Right ventricle myocardium superior (tissue), 1 donor: ENCODE measurements at regions not wholly inside any gene's neighbourhood (a gene's known extent, or its start where the extent isn't known, plus 50 kb on each side); places are given as distances from the start of the nearest gene placed in this dataset.
A peak's percentile ranks its signal among the peaks of the same experiment; 100 is the strongest.
"Not testable (repeated sequence)": the region's sequence is repeated elsewhere in the genome, so short reads cannot be mapped to it uniquely, and the experiment has no call there.

Experiments used
- ATAC-seq: fragments of 200-7000 bp; cut with Tn5 transposase; one replicate; pipeline ENCODE4 v1.9.1; 2020; ENCODE audit warnings: mild to moderate bottlenecking; ENCODE audit not compliant: poor library complexity
- DNase-seq: peaks from one replicate; pipeline ENCODE4 v3.0.0-alpha.2; 2020
- intact Hi-C: fragments of 100-400 bp; cut with DNase I; formaldehyde crosslinking; loops from one replicate; pipeline ENCODE4 v1.11.2; 2022
- donor health status: DM: no; HTN: yes; CAD: no; lungs with severe emphysema.

- ATAC-seq: peak; percentile 28
- intact Hi-C loops: no loop called here
- no peak for DNase-seq
These were observed 50.2 kb upstream of the SLC35C1 start for GRCh38 chr11:45754741-45755140.

GRCh38 chr11:45754261-45754709, 50.7 kb upstream of the SLC35C1 start:
- intact Hi-C loops: no loop called here
- ATAC-seq (peak; percentile 93), DNase-seq (peak; percentile 79)

GRCh38 chr11:45752106-45752505, 52.8 kb upstream of the SLC35C1 start:
- intact Hi-C loops: no loop called here

GRCh38 chr11:45751430-45751829, 53.5 kb upstream of the SLC35C1 start:
- DNase-seq: no peak
- intact Hi-C loops: no loop called here
- no peak for ATAC-seq

More at GRCh38 chr11:45752106-45752505, 52.8 kb upstream of the SLC35C1 start:
- ATAC-seq (no peak), DNase-seq (no peak)

GRCh38 chr11:45750439-45750838, 54.5 kb upstream of the SLC35C1 start:
- ATAC-seq: no peak
- no peak for DNase-seq
- intact Hi-C loops: no loop called here

GRCh38 chr11:45748801-45749200, 56.1 kb upstream of the SLC35C1 start:
- ATAC-seq (no peak), DNase-seq (no peak)
- intact Hi-C loops: no loop called here

GRCh38 chr11:45745065-45745811, 59.7 kb upstream of the SLC35C1 start:
- intact Hi-C loops: no loop called here
- ATAC-seq (peak; percentile 80), DNase-seq (peak; percentile 80)

GRCh38 chr11:45743556-45744468, 61.1 kb upstream of the SLC35C1 start:
- no peak for DNase-seq
- intact Hi-C loops: no loop called here
- ATAC-seq: no peak

- no peak for ATAC-seq
- intact Hi-C loops: no loop called here
- DNase-seq: no peak
These were observed 63.4 kb upstream of the SLC35C1 start for GRCh38 chr11:45741582-45741981.

- intact Hi-C loops: no loop called here
- ATAC-seq: peak; percentile 78
- no peak for DNase-seq
These were observed 63.9 kb upstream of the SLC35C1 start for GRCh38 chr11:45741032-45741431.

GRCh38 chr11:45739866-45740265, 65.1 kb upstream of the SLC35C1 start:
- ATAC-seq (no peak), DNase-seq (no peak)
- intact Hi-C loops: no loop called here

GRCh38 chr11:45739071-45739470, 65.9 kb upstream of the SLC35C1 start:
- ATAC-seq, DNase-seq, intact Hi-C loops: not testable (repeated sequence)

GRCh38 chr11:45738194-45738593, 66.8 kb upstream of the SLC35C1 start:
- DNase-seq, intact Hi-C loops, ATAC-seq: not testable (repeated sequence)

GRCh38 chr11:45737056-45737455, 67.9 kb upstream of the SLC35C1 start:
- intact Hi-C loops: no loop called here
- ATAC-seq (no peak), DNase-seq (no peak)

- intact Hi-C loops: no loop called here
- ATAC-seq (peak; percentile 83), DNase-seq (no peak)
These were observed 68.5 kb upstream of the SLC35C1 start for GRCh38 chr11:45736424-45736823.

GRCh38 chr11:45733176-45733575, 67.8 kb upstream of the CHST1 start:
- no peak for ATAC-seq
- DNase-seq: no peak
- intact Hi-C loops: no loop called here

GRCh38 chr11:45732343-45732742, 66.9 kb upstream of the CHST1 start:
- intact Hi-C loops: no loop called here
- ATAC-seq (no peak), DNase-seq (no peak)

GRCh38 chr11:45731171-45731570, 65.7 kb upstream of the CHST1 start:
- ATAC-seq, DNase-seq, intact Hi-C loops: not testable (repeated sequence)

GRCh38 chr11:45730014-45730413, 64.6 kb upstream of the CHST1 start:
- no peak for ATAC-seq
- intact Hi-C loops: no loop called here
- DNase-seq: no peak
